CD4-positive, CD25-positive, alpha-beta regulatory T cell (primary cell): ENCODE measurements at regions not wholly inside any gene's neighbourhood (a gene's known extent, or its start where the extent isn't known, plus 50 kb on each side); places are given as distances from the start of the nearest gene placed in this dataset.

ENCODE experiments used
- ATAC-seq, 2 donors: fragments of 150-1000 bp; cut with Tn5 transposase; one replicate each; pipeline ENCODE4 v1.10.0; 2021; ENCODE audit warnings: low read depth in 2 of 2, moderate number of reproducible peaks in 2 of 2, moderate library complexity in 1 of 2
- DNase-seq, 3 donors: peaks; one replicate each; pipeline versions ENCODE4 v3.0.0 to v3.0.0-alpha.2; 2012 to 2022; ENCODE audit warnings: mixed read lengths in 1 of 3
- H3K27ac ChIP-seq: one replicate; pipeline ENCODE4 v1.7.0; 2013; ENCODE audit warnings: mild to moderate bottlenecking, low read length; ENCODE audit not compliant: insufficient read depth, poor library complexity, severe bottlenecking
- H3K27me3 ChIP-seq: one replicate; pipeline ENCODE4 v1.7.0; 2013; ENCODE audit warnings: low read length; ENCODE audit not compliant: control insufficient read depth, insufficient read depth
- H3K36me3 ChIP-seq: one replicate; pipeline ENCODE4 v1.7.0; 2013; ENCODE audit warnings: mild to moderate bottlenecking, low read length, moderate library complexity; ENCODE audit not compliant: control insufficient read depth, insufficient read depth
- H3K4me1 ChIP-seq: 2 replicates; pipeline ENCODE4 v1.7.0; 2013; ENCODE audit warnings: mild to moderate bottlenecking, low read length; ENCODE audit not compliant: insufficient read depth, control insufficient read depth, poor library complexity, severe bottlenecking
- H3K4me3 ChIP-seq: one replicate; pipeline ENCODE4 v1.7.0; 2013; ENCODE audit warnings: low read depth, mild to moderate bottlenecking, low read length, moderate library complexity
- H3K9me3 ChIP-seq, 2 experiments: 1 replicate in 1 of 2; 2 replicates in 1 of 2; pipeline ENCODE4 v1.7.0; 2013; ENCODE audit warnings: low read length in 2 of 2, mild to moderate bottlenecking in 1 of 2, moderate library complexity in 1 of 2; ENCODE audit not compliant: control insufficient read depth in 2 of 2
- H3K27ac Mint-ChIP-seq, 3 donors: one replicate each; pipeline ENCODE4 v1.8.0; 2020 to 2022; ENCODE audit warnings: mild to moderate bottlenecking in 3 of 3, mixed read lengths in 3 of 3, moderate library complexity in 2 of 3
- H3K27me3 Mint-ChIP-seq: one replicate; pipeline ENCODE4 v1.8.0; 2022; ENCODE audit warnings: mild to moderate bottlenecking, mixed read lengths
- H3K36me3 Mint-ChIP-seq: one replicate; pipeline ENCODE4 v1.8.0; 2020; ENCODE audit warnings: mixed read lengths
- H3K4me1 Mint-ChIP-seq, 4 donors: one replicate each; pipeline ENCODE4 v1.8.0; 2020 to 2022; ENCODE audit warnings: mixed read lengths in 4 of 4, mild to moderate bottlenecking in 1 of 4
- H3K4me3 Mint-ChIP-seq, 4 donors: one replicate each; pipeline ENCODE4 v1.8.0; 2020 to 2022; ENCODE audit warnings: mild to moderate bottlenecking in 4 of 4, mixed read lengths in 4 of 4, moderate library complexity in 3 of 4
- H3K9me3 Mint-ChIP-seq, 7 donors: one replicate each; pipeline ENCODE4 v1.8.0; 2020 to 2022; ENCODE audit warnings: mixed read lengths in 7 of 7, mild to moderate bottlenecking in 3 of 7, moderate library complexity in 2 of 7

- no peak overlapping the region for H3K27ac Mint-ChIP-seq
- DNase-seq (no peak), ATAC-seq (no peak)
- H3K27ac ChIP-seq: no peak overlapping the region
- no peaks in the 10 kb centered on the region for H3K27me3 ChIP-seq
- no peaks in the 10 kb centered on the region for H3K4me1 Mint-ChIP-seq
- no peaks in the 10 kb centered on the region for H3K36me3 Mint-ChIP-seq
- H3K4me3 ChIP-seq: no peak overlapping the region
- no peaks in the 10 kb centered on the region for H3K4me1 ChIP-seq
- H3K9me3 Mint-ChIP-seq: peaks cover 0 to 18% (median 5%) of the 10 kb centered on the region in 7 donors
- H3K4me3 Mint-ChIP-seq: no peak overlapping the region
- H3K27me3 Mint-ChIP-seq: no peaks in the 10 kb centered on the region
- no peaks in the 10 kb centered on the region for H3K36me3 ChIP-seq
- no peaks in the 10 kb centered on the region for H3K9me3 ChIP-seq
Measured at GRCh38 chr2:21489080-21489479, 365.3 kb downstream of the TDRD15 start.

- DNase-seq: no peak
- no peaks in the 10 kb centered on the region for H3K36me3 Mint-ChIP-seq
- H3K36me3 ChIP-seq: no peaks in the 10 kb centered on the region
- no peak overlapping the region for H3K27ac Mint-ChIP-seq
- no peaks in the 10 kb centered on the region for H3K4me1 Mint-ChIP-seq
- H3K4me3 ChIP-seq: no peak overlapping the region
- no peaks in the 10 kb centered on the region for H3K27me3 ChIP-seq
- no peak overlapping the region for H3K4me3 Mint-ChIP-seq
- H3K9me3 ChIP-seq: no peaks in the 10 kb centered on the region
- ATAC-seq: no peak
- peaks cover 0 to 8% (median 3%) of the 10 kb centered on the region in 7 donors for H3K9me3 Mint-ChIP-seq
- no peaks in the 10 kb centered on the region for H3K4me1 ChIP-seq
- H3K27me3 Mint-ChIP-seq: no peaks in the 10 kb centered on the region
- H3K27ac ChIP-seq: no peak overlapping the region
Measured at GRCh38 chr2:21498016-21498415, 374.2 kb downstream of the TDRD15 start.

GRCh38 chr2:21500401-21500945 is 376.7 kb downstream of the TDRD15 start:
- Histone ChIP-seq H3K27ac (no peak overlapping the region), H3K36me3 (no peaks in the 10 kb centered on the region), H3K4me3 (no peak overlapping the region), H3K4me1 (no peaks in the 10 kb centered on the region), H3K9me3 (no peaks in the 10 kb centered on the region), H3K27me3 (no peaks in the 10 kb centered on the region)
- Mint-ChIP-seq H3K9me3 (peaks cover 0 to 10% (median 4%) of the 10 kb centered on the region in 7 donors), H3K27me3 (no peaks in the 10 kb centered on the region), H3K4me1 (no peaks in the 10 kb centered on the region), H3K4me3 (no peak overlapping the region), H3K27ac (no peak overlapping the region), H3K36me3 (no peaks in the 10 kb centered on the region)
- no peak for ATAC-seq
- no peak for DNase-seq

- no peak for ATAC-seq
- Mint-ChIP-seq H3K4me1 (no peaks in the 10 kb centered on the region), H3K27ac (no peak overlapping the region), H3K36me3 (no peaks in the 10 kb centered on the region), H3K27me3 (no peaks in the 10 kb centered on the region), H3K9me3 (peaks cover 0 to 12% (median 2%) of the 10 kb centered on the region in 7 donors), H3K4me3 (no peak overlapping the region)
- Histone ChIP-seq H3K27ac (no peak overlapping the region), H3K4me1 (no peaks in the 10 kb centered on the region), H3K4me3 (no peak overlapping the region), H3K9me3 (no peaks in the 10 kb centered on the region), H3K36me3 (no peaks in the 10 kb centered on the region), H3K27me3 (no peaks in the 10 kb centered on the region)
- DNase-seq: no peak
Measured at GRCh38 chr2:21501376-21502027, 377.7 kb downstream of the TDRD15 start.

GRCh38 chr2:21515903-21516302 is 392.1 kb downstream of the TDRD15 start:
- no peaks in the 10 kb centered on the region for H3K27me3 Mint-ChIP-seq
- DNase-seq: no peak
- Histone ChIP-seq H3K4me1 (no peaks in the 10 kb centered on the region), H3K27me3 (no peaks in the 10 kb centered on the region), H3K9me3 (peaks cover 0 to 3% of the 10 kb centered on the region in 2 experiments), H3K36me3 (no peaks in the 10 kb centered on the region), H3K27ac (no peak overlapping the region), H3K4me3 (no peak overlapping the region)
- no peak overlapping the region for H3K27ac Mint-ChIP-seq
- H3K4me1 Mint-ChIP-seq: no peaks in the 10 kb centered on the region
- H3K9me3 Mint-ChIP-seq: peaks cover 0 to 23% (median 6%) of the 10 kb centered on the region in 7 donors
- H3K4me3 Mint-ChIP-seq: no peak overlapping the region
- H3K36me3 Mint-ChIP-seq: no peaks in the 10 kb centered on the region
- no peak for ATAC-seq

GRCh38 chr2:21519412-21519811 is 395.6 kb downstream of the TDRD15 start:
- DNase-seq (no peak), ATAC-seq (no peak)
- Histone ChIP-seq H3K27me3 (no peaks in the 10 kb centered on the region), H3K36me3 (no peaks in the 10 kb centered on the region), H3K4me3 (no peak overlapping the region), H3K4me1 (no peaks in the 10 kb centered on the region), H3K27ac (no peak overlapping the region), H3K9me3 (peaks cover 0 to 3% of the 10 kb centered on the region in 2 experiments)
- no peak overlapping the region for H3K27ac Mint-ChIP-seq
- H3K36me3 Mint-ChIP-seq: no peaks in the 10 kb centered on the region
- peaks cover 0 to 16% (median 4%) of the 10 kb centered on the region in 7 donors for H3K9me3 Mint-ChIP-seq
- H3K4me3 Mint-ChIP-seq: no peak overlapping the region
- H3K27me3 Mint-ChIP-seq: no peaks in the 10 kb centered on the region
- H3K4me1 Mint-ChIP-seq: no peaks in the 10 kb centered on the region

GRCh38 chr2:21519821-21520220 is 396.1 kb downstream of the TDRD15 start:
- no peaks in the 10 kb centered on the region for H3K4me1 Mint-ChIP-seq
- ATAC-seq: no peak
- no peak for DNase-seq
- H3K36me3 Mint-ChIP-seq: no peaks in the 10 kb centered on the region
- H3K9me3 ChIP-seq: peaks cover 0 to 3% of the 10 kb centered on the region in 2 experiments
- H3K4me3 Mint-ChIP-seq: no peak overlapping the region
- H3K27ac Mint-ChIP-seq: no peak overlapping the region
- H3K36me3 ChIP-seq: no peaks in the 10 kb centered on the region
- no peaks in the 10 kb centered on the region for H3K27me3 Mint-ChIP-seq
- H3K4me3 ChIP-seq: no peak overlapping the region
- no peaks in the 10 kb centered on the region for H3K27me3 ChIP-seq
- H3K9me3 Mint-ChIP-seq: peaks cover 0 to 16% (median 4%) of the 10 kb centered on the region in 7 donors
- H3K4me1 ChIP-seq: no peaks in the 10 kb centered on the region
- H3K27ac ChIP-seq: no peak overlapping the region

GRCh38 chr2:21535826-21536225 is 412.1 kb downstream of the TDRD15 start:
- ATAC-seq: no peak
- Mint-ChIP-seq H3K9me3 (peaks cover 0 to 39% (median 15%) of the 10 kb centered on the region in 7 donors), H3K36me3 (no peaks in the 10 kb centered on the region), H3K4me1 (no peaks in the 10 kb centered on the region), H3K27ac (no peak overlapping the region), H3K27me3 (no peaks in the 10 kb centered on the region), H3K4me3 (no peak overlapping the region)
- no peak overlapping the region for H3K27ac ChIP-seq
- H3K36me3 ChIP-seq: no peaks in the 10 kb centered on the region
- no peak overlapping the region for H3K4me3 ChIP-seq
- peaks cover 5 to 29% of the 10 kb centered on the region in 2 experiments for H3K9me3 ChIP-seq
- no peaks in the 10 kb centered on the region for H3K27me3 ChIP-seq
- no peaks in the 10 kb centered on the region for H3K4me1 ChIP-seq
- DNase-seq: no peak
